SKM-1 (cell line): ENCODE measurements at regions not wholly inside any gene's neighbourhood (a gene's known extent, or its start where the extent isn't known, plus 50 kb on each side); places are given as distances from the start of the nearest gene placed in this dataset.

Experiments
- DNase-seq: peaks from one replicate; lab custom pipeline; 2025; ENCODE audit not compliant: unreplicated experiment; lab: John Stamatoyannopoulos, UW

- DNase-seq = no peak
Observed at GRCh38 chr3:187618722-187619121, 51.5 kb downstream of the SST start.

GRCh38 chr3:187617213-187617612, 53.0 kb downstream of the SST start:
- no peak for DNase-seq

- peak; percentile 24 for DNase-seq
Observed at GRCh38 chr3:187616307-187616972, 53.8 kb downstream of the SST start.

- DNase-seq = no peak
Observed at GRCh38 chr3:187615630-187616029, 54.6 kb downstream of the SST start.

GRCh38 chr3:187612656-187613055, 57.5 kb downstream of the SST start:
- DNase-seq = no peak

- no peak for DNase-seq
Observed at GRCh38 chr3:187610981-187611511, 59.1 kb downstream of the SST start.

- DNase-seq = no peak
Observed at GRCh38 chr3:187594272-187594671, 75.9 kb downstream of the SST start.

- no peak for DNase-seq
Observed at GRCh38 chr3:187593451-187593850, 76.7 kb downstream of the SST start.

- no peak for DNase-seq
Observed at GRCh38 chr3:187590861-187591576, 79.2 kb downstream of the SST start.

- DNase-seq = no peak
Observed at GRCh38 chr3:187587076-187587475, 83.1 kb downstream of the SST start.

GRCh38 chr3:187586226-187586625, 84.0 kb downstream of the SST start:
- DNase-seq = no peak

GRCh38 chr3:187572441-187572840, 97.8 kb downstream of the SST start:
- DNase-seq = no peak

- DNase-seq = no peak
Observed at GRCh38 chr3:187571701-187572100, 98.5 kb downstream of the SST start.

- DNase-seq = no peak
Observed at GRCh38 chr3:187570776-187571175, 99.4 kb downstream of the SST start.

- no peak for DNase-seq
Observed at GRCh38 chr3:187568171-187568570, 102.0 kb downstream of the SST start.

- DNase-seq = no peak
Observed at GRCh38 chr3:187567661-187568121, 102.5 kb downstream of the SST start.

GRCh38 chr3:187567021-187567420, 103.2 kb downstream of the SST start:
- peak; percentile 11 for DNase-seq

GRCh38 chr3:187565701-187566100, 104.5 kb downstream of the SST start:
- no peak for DNase-seq

- DNase-seq = no peak
Observed at GRCh38 chr3:187558990-187559389, 111.2 kb downstream of the SST start.

- DNase-seq = no peak
Observed at GRCh38 chr3:187551416-187551815, 118.8 kb downstream of the SST start.

- DNase-seq = no peak
Observed at GRCh38 chr3:187550446-187550845, 119.7 kb downstream of the SST start.

- DNase-seq = no peak
Observed at GRCh38 chr3:187545366-187545765, 124.8 kb downstream of the SST start.
